Neural progenitor cell (in vitro differentiated cells): ENCODE measurements at regions not wholly inside any gene's neighbourhood (a gene's known extent, or its start where the extent isn't known, plus 50 kb on each side); places are given as distances from the start of the nearest gene placed in this dataset.

Experiments
- CTCF ChIP-seq: fragments of 200-600 bp; sonication (generic); IDR thresholded peaks from 2 replicates; pipeline ENCODE4 v1.5.1; 2017; ENCODE audit warnings: antibody characterized with exemption, mild to moderate bottlenecking
- EZH2 ChIP-seq: fragments of 200-600 bp; sonication (generic); IDR thresholded peaks from 2 replicates; pipeline ENCODE4 v1.6.1; 2017; ENCODE audit warnings: antibody characterized with exemption, mild to moderate bottlenecking, moderate library complexity
- EZH2phosphoT487 ChIP-seq: fragments of 200-600 bp; sonication (generic); IDR thresholded peaks from 2 replicates; pipeline ENCODE4 v1.6.1; 2017; ENCODE audit warnings: antibody characterized with exemption

GRCh38 chr21:24583473-24583872, 1023.8 kb downstream of the MRPL39 start:
- TF ChIP-seq CTCF: no peak
- no peak for TF ChIP-seq EZH2phosphoT487
- no peak for TF ChIP-seq EZH2
